ENCODE measurements at regions not wholly inside any gene's neighbourhood (a gene's known extent, or its start where the extent isn't known, plus 50 kb on each side); places are given as distances from the start of the nearest gene placed in this dataset.

- DNase-seq: no peak
Measured at GRCh38 chr12:116463366-116463765, 95.8 kb upstream of the MAP1LC3B2 start.

GRCh38 chr12:116465407-116465806 lies 93.8 kb upstream of the MAP1LC3B2 start:
- no peak for DNase-seq

- DNase-seq: no peak
Measured at GRCh38 chr12:116465856-116466255, 93.3 kb upstream of the MAP1LC3B2 start.

- no peak for DNase-seq
Measured at GRCh38 chr12:116466536-116466935, 92.6 kb upstream of the MAP1LC3B2 start.

GRCh38 chr12:116469344-116469743 lies 89.8 kb upstream of the MAP1LC3B2 start:
- no peak for DNase-seq

- DNase-seq: no peak
Measured at GRCh38 chr12:116471544-116471943, 87.6 kb upstream of the MAP1LC3B2 start.

GRCh38 chr12:116472193-116472592 lies 87.0 kb upstream of the MAP1LC3B2 start:
- DNase-seq: no peak

- no peak for DNase-seq
Measured at GRCh38 chr12:116473416-116473815, 85.8 kb upstream of the MAP1LC3B2 start.

GRCh38 chr12:116474331-116474730 lies 84.8 kb upstream of the MAP1LC3B2 start:
- no peak for DNase-seq

GRCh38 chr12:116474899-116475298 lies 84.3 kb upstream of the MAP1LC3B2 start:
- no peak for DNase-seq

- no peak for DNase-seq
Measured at GRCh38 chr12:116476227-116476822, 82.9 kb upstream of the MAP1LC3B2 start.

- no peak for DNase-seq
Measured at GRCh38 chr12:116478243-116478773, 80.9 kb upstream of the MAP1LC3B2 start.

GRCh38 chr12:116480210-116480810 lies 78.9 kb upstream of the MAP1LC3B2 start:
- DNase-seq: no peak

- DNase-seq: no peak
Measured at GRCh38 chr12:116481726-116482125, 77.5 kb upstream of the MAP1LC3B2 start.

GRCh38 chr12:116482179-116482578 lies 77.0 kb upstream of the MAP1LC3B2 start:
- no peak for DNase-seq

- DNase-seq: no peak
Measured at GRCh38 chr12:116482859-116483258, 76.3 kb upstream of the MAP1LC3B2 start.

- no peak for DNase-seq
Measured at GRCh38 chr12:116483959-116484750, 75.0 kb upstream of the MAP1LC3B2 start.

- no peak for DNase-seq
Measured at GRCh38 chr12:116484807-116485206, 74.4 kb upstream of the MAP1LC3B2 start.

GRCh38 chr12:116489116-116489515 lies 70.1 kb upstream of the MAP1LC3B2 start:
- DNase-seq: no peak

GRCh38 chr12:116490471-116490870 lies 68.7 kb upstream of the MAP1LC3B2 start:
- DNase-seq: no peak

GRCh38 chr12:116492703-116493324 lies 66.4 kb upstream of the MAP1LC3B2 start:
- no peak for DNase-seq

GRCh38 chr12:116495260-116495659 lies 63.9 kb upstream of the MAP1LC3B2 start:
- DNase-seq: no peak

GRCh38 chr12:116497051-116497591 lies 62.1 kb upstream of the MAP1LC3B2 start:
- no peak for DNase-seq

Measured in DMS 273 treated with DMSO at 0.1 percent for 48 hours (cell line).